NCI-H1436 (cell line): ENCODE measurements at regions not wholly inside any gene's neighbourhood (a gene's known extent, or its start where the extent isn't known, plus 50 kb on each side); places are given as distances from the start of the nearest gene placed in this dataset.
"Not testable (repeated sequence)": the region's sequence is repeated elsewhere in the genome, so short reads cannot be mapped to it uniquely, and the experiment has no call there.

Source experiments
- DNase-seq: peaks from one replicate; lab custom pipeline; 2025; lab: John Stamatoyannopoulos, UW

GRCh38 chr12:72723732-72724131 is 451.6 kb downstream of the TRHDE start:
- no peak for DNase-seq

- no peak for DNase-seq
Observed at GRCh38 chr12:72729451-72730010, 457.4 kb downstream of the TRHDE start.

GRCh38 chr12:72734581-72734980 is 462.4 kb downstream of the TRHDE start:
- DNase-seq = no peak

GRCh38 chr12:72738811-72739210 is 466.6 kb downstream of the TRHDE start:
- DNase-seq = no peak

GRCh38 chr12:72740064-72740463 is 467.9 kb downstream of the TRHDE start:
- no peak for DNase-seq

GRCh38 chr12:72742568-72742967 is 470.4 kb downstream of the TRHDE start:
- no peak for DNase-seq

GRCh38 chr12:72746048-72746447 is 473.9 kb downstream of the TRHDE start:
- DNase-seq = no peak

GRCh38 chr12:72747111-72747849 is 475.1 kb downstream of the TRHDE start:
- DNase-seq = no peak

GRCh38 chr12:72748971-72749370 is 476.8 kb downstream of the TRHDE start:
- DNase-seq = no peak

- DNase-seq = no peak
Observed at GRCh38 chr12:72753571-72753970, 481.4 kb downstream of the TRHDE start.

- not testable (repeated sequence) for DNase-seq
Observed at GRCh38 chr12:72754026-72754425, 481.9 kb downstream of the TRHDE start.

- DNase-seq = no peak
Observed at GRCh38 chr12:72766517-72766916, 494.3 kb downstream of the TRHDE start.

GRCh38 chr12:72774023-72774422 is 501.9 kb downstream of the TRHDE start:
- no peak for DNase-seq

GRCh38 chr12:72777806-72778205 is 505.6 kb downstream of the TRHDE start:
- DNase-seq = no peak

GRCh38 chr12:72790273-72790672 is 518.1 kb downstream of the TRHDE start:
- no peak for DNase-seq

GRCh38 chr12:72792889-72793288 is 520.7 kb downstream of the TRHDE start:
- DNase-seq = no peak

- no peak for DNase-seq
Observed at GRCh38 chr12:72793796-72794195, 521.6 kb downstream of the TRHDE start.

GRCh38 chr12:72815421-72815820 is 543.3 kb downstream of the TRHDE start:
- no peak for DNase-seq

- DNase-seq = no peak
Observed at GRCh38 chr12:72828662-72829324, 556.6 kb downstream of the TRHDE start.

GRCh38 chr12:72829838-72830237 is 557.7 kb downstream of the TRHDE start:
- no peak for DNase-seq

GRCh38 chr12:72832024-72832423 is 559.9 kb downstream of the TRHDE start:
- DNase-seq = no peak

GRCh38 chr12:72836194-72836593 is 564.0 kb downstream of the TRHDE start:
- DNase-seq = no peak

GRCh38 chr12:72839696-72840095 is 567.5 kb downstream of the TRHDE start:
- no peak for DNase-seq
